PC-9 (cell line): ENCODE measurements at regions not wholly inside any gene's neighbourhood (a gene's known extent, or its start where the extent isn't known, plus 50 kb on each side); places are given as distances from the start of the nearest gene placed in this dataset.

ENCODE experiments used
- BruUV-seq: library from RNA; stranded (reverse); fragments of 400-500 nt; replicated peaks from 2 replicates; lab custom pipeline; 2021; lab: Mats Ljungman, UMichigan
- CTCF ChIA-PET: fragments of 300-600 bp; sonication (Branson Sonifier 250); formaldehyde crosslinking; loops from one replicate; lab custom pipeline; 2022; ENCODE audit warnings: antibody characterized with exemption; lab: Charles Lee
- POLR2A ChIA-PET: fragments of 300-600 bp; sonication (Branson Sonifier 250); formaldehyde crosslinking; loops from one replicate; lab custom pipeline; 2022; ENCODE audit warnings: antibody characterized with exemption; ENCODE audit not compliant: unreplicated experiment; lab: Charles Lee
- DNase-seq, 2 experiments: peaks; one replicate each; pipeline versions ENCODE4 v3.0.0 to v3.0.0-alpha.2; 2015 to 2022; ENCODE audit warnings: mixed read lengths in 1 of 2
- H2AFZ ChIP-seq: fragments of 200-600 bp; sonication (generic); 2 replicates; pipeline ENCODE4 v1.8.1; 2017; ENCODE audit warnings: antibody characterized with exemption
- H3F3A ChIP-seq: fragments of 200-600 bp; sonication (generic); 2 replicates; pipeline ENCODE4 v1.8.1; 2017; ENCODE audit warnings: antibody characterized with exemption, mild to moderate bottlenecking, low read depth; ENCODE audit not compliant: insufficient read depth
- H3K27ac ChIP-seq: fragments of 200-600 bp; sonication (generic); 2 replicates; pipeline ENCODE4 v1.6.1; 2016; ENCODE audit warnings: mixed run types
- H3K27me3 ChIP-seq: fragments of 200-600 bp; sonication (generic); 2 replicates; pipeline ENCODE4 v1.6.1; 2016; ENCODE audit warnings: low read depth, mixed run types; ENCODE audit not compliant: insufficient read depth
- H3K36me3 ChIP-seq: fragments of 200-600 bp; sonication (generic); 2 replicates; pipeline ENCODE4 v1.6.1; 2016; ENCODE audit warnings: low read depth, mixed run types
- H3K4me1 ChIP-seq: fragments of 200-600 bp; sonication (generic); replicated peaks from 2 replicates; pipeline ENCODE4 v1.6.1; 2016; ENCODE audit warnings: mixed run types; ENCODE audit not compliant: insufficient read depth
- H3K4me2 ChIP-seq: fragments of 200-600 bp; sonication (generic); 2 replicates; pipeline ENCODE4 v1.6.1; 2017; ENCODE audit warnings: mixed run types
- H3K4me3 ChIP-seq: fragments of 200-600 bp; sonication (generic); 2 replicates; pipeline ENCODE4 v1.6.1; 2016; ENCODE audit warnings: mixed run types
- H3K79me2 ChIP-seq: fragments of 200-600 bp; sonication (generic); 2 replicates; pipeline ENCODE4 v1.6.1; 2017; ENCODE audit warnings: low read depth, mixed run types
- H3K9me2 ChIP-seq: fragments of 200-600 bp; sonication (generic); 2 replicates; pipeline ENCODE4 v1.8.1; 2017; ENCODE audit warnings: mild to moderate bottlenecking; ENCODE audit not compliant: insufficient read depth
- H3K9me3 ChIP-seq: fragments of 200-600 bp; sonication (generic); 2 replicates; pipeline ENCODE4 v1.8.1; 2016; ENCODE audit warnings: low read depth; ENCODE audit not compliant: insufficient read depth
- H4K20me1 ChIP-seq: fragments of 200-600 bp; sonication (generic); 2 replicates; pipeline ENCODE4 v1.8.1; 2017; ENCODE audit not compliant: insufficient read depth
- CTCF ChIP-seq: fragments of 200-600 bp; sonication (generic); conservative IDR thresholded peaks from 2 replicates; pipeline ENCODE4 v1.6.1; 2017; ENCODE audit warnings: mixed run types, antibody characterized with exemption, mild to moderate bottlenecking, moderate library complexity
- EZH2 ChIP-seq: fragments of 200-600 bp; sonication (generic); IDR thresholded peaks from 2 replicates; pipeline ENCODE4 v1.8.0; 2017; ENCODE audit warnings: antibody characterized with exemption, low read depth
- intact Hi-C: fragments of 100-400 bp; cut with micrococcal nuclease; formaldehyde crosslinking; loops from one replicate; pipeline ENCODE4 v1.10.0; 2022; ENCODE audit not compliant: unreplicated experiment

- Histone ChIP-seq H3F3A (no peaks in the 10 kb centered on the region; the same call in 1 of the 2 replicates), H4K20me1 (no peaks in the 10 kb centered on the region), H3K4me3 (no peak overlapping the region), H3K9me2 (no peaks in the 10 kb centered on the region), H3K27ac (no peak overlapping the region), H3K4me1 (no peaks in the 10 kb centered on the region), H3K36me3 (no peaks in the 10 kb centered on the region), H3K79me2 (no peaks in the 10 kb centered on the region), H2AFZ (no peak overlapping the region), H3K9me3 (no peaks in the 10 kb centered on the region), H3K4me2 (no peak overlapping the region), H3K27me3 (peaks cover 12% of the 10 kb centered on the region; the same call in 1 of the 2 replicates)
- intact Hi-C loops = no loop called here
- ChIA-PET CTCF (no interaction called here), POLR2A (no interaction called here)
- no peak for TF ChIP-seq EZH2
- no peak for TF ChIP-seq CTCF
- no peak for DNase-seq
- no TSS peak for BruUV-seq
Observed at GRCh38 chr2:66362701-66363100, 72.2 kb upstream of the MEIS1 start.

GRCh38 chr2:66346231-66346664 is 88.7 kb upstream of the MEIS1 start:
- ChIA-PET POLR2A (no interaction called here), CTCF (no interaction called here)
- Histone ChIP-seq H3K27ac (no peak overlapping the region), H3K36me3 (no peaks in the 10 kb centered on the region), H3K4me3 (no peak overlapping the region), H2AFZ (no peak overlapping the region), H3F3A (no peaks in the 10 kb centered on the region), H3K9me2 (no peaks in the 10 kb centered on the region), H3K4me1 (no peaks in the 10 kb centered on the region), H4K20me1 (no peaks in the 10 kb centered on the region), H3K27me3 (no peaks in the 10 kb centered on the region), H3K4me2 (no peak overlapping the region), H3K79me2 (no peaks in the 10 kb centered on the region), H3K9me3 (no peaks in the 10 kb centered on the region)
- no peak for DNase-seq
- TF ChIP-seq CTCF (no peak), EZH2 (no peak)
- BruUV-seq = no TSS peak
- intact Hi-C loops = no loop called here

- ChIA-PET POLR2A (no interaction called here), CTCF (no interaction called here)
- DNase-seq = no peak
- Histone ChIP-seq H3K27ac (no peak overlapping the region), H3K4me1 (no peaks in the 10 kb centered on the region), H3K9me3 (no peaks in the 10 kb centered on the region), H3K9me2 (no peaks in the 10 kb centered on the region), H3K4me2 (no peak overlapping the region), H3K79me2 (no peaks in the 10 kb centered on the region), H3K4me3 (no peak overlapping the region), H3F3A (no peaks in the 10 kb centered on the region), H2AFZ (no peak overlapping the region), H4K20me1 (no peaks in the 10 kb centered on the region), H3K36me3 (no peaks in the 10 kb centered on the region), H3K27me3 (no peaks in the 10 kb centered on the region)
- BruUV-seq = no TSS peak
- intact Hi-C loops = no loop called here
- TF ChIP-seq EZH2 (no peak), CTCF (no peak)
Observed at GRCh38 chr2:66344087-66344663, 90.8 kb upstream of the MEIS1 start.
